Brain microvascular endothelial cell (primary cell): ENCODE measurements at regions not wholly inside any gene's neighbourhood (a gene's known extent, or its start where the extent isn't known, plus 50 kb on each side); places are given as distances from the start of the nearest gene placed in this dataset.

Experiments used
- DNase-seq: peaks from one replicate; pipeline ENCODE4 v3.0.0-alpha.2; 2020
- H3K27ac ChIP-seq: fragments of 250-450 bp; sonication (Bioruptor Pico); 2 replicates; pipeline ENCODE4 v1.5.1; 2020; ENCODE audit warnings: mild to moderate bottlenecking, moderate library complexity
- H3K27me3 ChIP-seq: fragments of 250-450 bp; sonication (Bioruptor Pico); replicated peaks from 2 replicates; pipeline ENCODE4 v1.5.1; 2020; ENCODE audit warnings: mild to moderate bottlenecking
- H3K36me3 ChIP-seq: fragments of 250-450 bp; sonication (Bioruptor Pico); replicated peaks from 2 replicates; pipeline ENCODE4 v1.5.1; 2020; ENCODE audit warnings: mild to moderate bottlenecking
- H3K4me3 ChIP-seq: 2 replicates; pipeline ENCODE4 v1.5.1; 2011; ENCODE audit warnings: low read depth, mild to moderate bottlenecking, control low read depth, low read length, moderate library complexity
- CTCF ChIP-seq: IDR thresholded peaks from 2 replicates; pipeline ENCODE4 v1.5.1; 2011; ENCODE audit warnings: low read depth, mild to moderate bottlenecking, moderate library complexity, low read length, control low read depth, inconsistent platforms; ENCODE audit errors: missing control alignments
- in situ Hi-C: cut with HindIII; loops from 2 replicates; pipeline ENCODE4 v1.10.0; 2017; ENCODE audit warnings: low sequenced_read_pairs, low pct_ligation_motif_present

- in situ Hi-C loops, result no loop called here
- no peaks in the 10 kb centered on the region for H3K27me3 ChIP-seq
- no peak for TF ChIP-seq CTCF
- H3K4me3 ChIP-seq, result no peak overlapping the region
- no peak for DNase-seq
- no peaks in the 10 kb centered on the region for H3K36me3 ChIP-seq
- H3K27ac ChIP-seq, result no peak overlapping the region
These were observed 528.0 kb upstream of the SEMA6A start for GRCh38 chr5:117102591-117102990.

GRCh38 chr5:117100176-117100575 is 525.6 kb upstream of the SEMA6A start:
- Histone ChIP-seq H3K4me3 (no peak overlapping the region), H3K27me3 (no peaks in the 10 kb centered on the region), H3K27ac (no peak overlapping the region), H3K36me3 (no peaks in the 10 kb centered on the region)
- TF ChIP-seq CTCF, result no peak
- in situ Hi-C loops, result no loop called here
- no peak for DNase-seq

- TF ChIP-seq CTCF, result no peak
- Histone ChIP-seq H3K4me3 (no peak overlapping the region), H3K36me3 (no peaks in the 10 kb centered on the region), H3K27me3 (no peaks in the 10 kb centered on the region), H3K27ac (no peak overlapping the region)
- no peak for DNase-seq
- in situ Hi-C loops, result no loop called here
These were observed 523.5 kb upstream of the SEMA6A start for GRCh38 chr5:117098094-117098493.

- TF ChIP-seq CTCF, result no peak
- DNase-seq, result no peak
- Histone ChIP-seq H3K27ac (no peak overlapping the region), H3K4me3 (no peak overlapping the region), H3K27me3 (no peaks in the 10 kb centered on the region), H3K36me3 (no peaks in the 10 kb centered on the region)
- in situ Hi-C loops, result no loop called here
These were observed 521.0 kb upstream of the SEMA6A start for GRCh38 chr5:117095346-117096332.

- Histone ChIP-seq H3K27me3 (no peaks in the 10 kb centered on the region), H3K36me3 (no peaks in the 10 kb centered on the region), H3K4me3 (no peak overlapping the region), H3K27ac (no peak overlapping the region)
- TF ChIP-seq CTCF, result no peak
- no peak for DNase-seq
- in situ Hi-C loops, result no loop called here
These were observed 519.6 kb upstream of the SEMA6A start for GRCh38 chr5:117094114-117094815.
